Activated CD8-positive, alpha-beta memory T cell treated with anti-CD3 and anti-CD28 coated beads, Interleukin-2, amount 50 U/mL, for 24 hours (primary cell): ENCODE measurements at regions not wholly inside any gene's neighbourhood (a gene's known extent, or its start where the extent isn't known, plus 50 kb on each side); places are given as distances from the start of the nearest gene placed in this dataset.

Experiments
- DNase-seq: peaks from one replicate; pipeline ENCODE4 v3.0.0-alpha.2; 2020; ENCODE audit errors: extremely low read depth

DNA sequence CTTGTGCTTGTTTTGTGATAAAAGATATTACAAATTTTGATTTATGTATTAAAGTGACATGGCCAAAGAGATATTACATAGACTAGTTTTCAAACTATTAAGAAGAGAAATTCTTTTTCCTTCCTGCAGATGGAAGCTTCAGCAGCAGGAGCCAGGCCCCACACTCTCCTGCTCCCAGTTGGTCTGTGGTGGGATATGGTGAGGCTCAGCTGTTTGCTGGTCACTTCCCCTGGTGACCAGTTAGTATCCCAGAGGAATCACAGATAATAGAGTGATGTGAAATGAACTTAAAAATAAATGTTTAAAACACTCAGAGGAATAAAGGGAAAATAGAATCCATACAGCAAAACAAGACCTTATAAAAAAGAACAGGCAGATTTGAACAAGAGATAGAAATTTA, 154.7 kb downstream of the KTN1 start:
- no peak for DNase-seq

- no peak for DNase-seq
Observed at GRCh38 chr14:55739967-55740648, 160.1 kb downstream of the KTN1 start.

DNA sequence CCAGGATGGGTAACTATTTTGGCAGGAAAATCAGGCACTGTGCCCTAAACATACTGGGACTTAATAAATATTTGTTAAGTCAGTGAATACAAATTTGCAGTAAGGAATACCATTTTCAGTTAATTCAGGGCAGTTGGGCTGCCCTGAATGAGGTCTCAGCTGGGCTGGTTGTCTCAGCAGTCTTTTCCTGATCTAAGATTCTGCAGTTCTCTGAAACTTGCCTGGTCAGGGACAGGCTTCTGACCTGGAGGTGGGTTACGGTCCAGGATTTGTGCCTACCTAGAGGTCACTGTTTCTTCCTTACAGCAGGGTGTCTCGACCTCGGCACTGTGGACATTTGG, 160.6 kb downstream of the KTN1 start:
- DNase-seq, result no peak

GRCh38 chr14:55741240-55741639, 161.2 kb downstream of the KTN1 start:
- no peak for DNase-seq

DNA sequence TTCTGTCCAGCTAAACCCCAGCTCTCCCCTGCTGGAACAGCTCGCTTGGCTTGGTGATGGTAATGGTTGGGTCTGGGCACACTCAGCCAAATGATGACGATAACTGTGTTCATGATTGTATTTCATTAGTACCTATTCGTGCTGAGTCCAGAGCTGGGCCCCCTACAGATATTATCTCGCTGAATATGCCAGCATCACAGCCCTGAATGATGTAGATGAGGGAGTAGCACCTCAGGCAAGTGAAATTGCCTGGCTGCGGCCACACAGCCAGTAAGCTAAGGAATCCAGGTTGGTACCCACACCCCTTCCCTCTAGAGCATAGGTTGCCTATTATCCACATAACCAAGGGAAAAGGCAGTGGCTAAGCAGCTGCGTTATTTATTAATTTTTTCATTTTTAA, 163.5 kb downstream of the KTN1 start:
- no peak for DNase-seq

- no peak for DNase-seq
Observed at GRCh38 chr14:55744321-55744720, 164.3 kb downstream of the KTN1 start.

DNA sequence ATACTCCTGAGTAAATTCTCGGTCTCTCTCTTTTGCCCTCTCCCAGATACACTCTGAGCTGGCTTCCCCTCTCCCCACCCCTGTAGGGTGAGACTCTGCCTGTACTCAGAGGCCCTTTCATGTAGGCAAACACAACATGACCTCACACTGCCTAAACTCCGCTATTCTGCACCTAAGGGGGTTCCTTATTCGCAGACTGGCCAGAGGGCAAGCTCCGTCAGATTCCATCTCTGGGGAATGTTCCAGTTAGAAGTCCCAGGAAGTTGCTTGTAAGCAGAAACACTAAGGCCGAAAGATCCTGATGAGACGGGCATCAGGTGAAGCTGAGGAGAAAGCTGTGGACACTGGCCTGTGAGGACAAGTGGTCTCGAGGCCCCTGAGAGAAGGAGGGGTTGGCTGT, 165.9 kb downstream of the KTN1 start:
- DNase-seq, result no peak

DNA sequence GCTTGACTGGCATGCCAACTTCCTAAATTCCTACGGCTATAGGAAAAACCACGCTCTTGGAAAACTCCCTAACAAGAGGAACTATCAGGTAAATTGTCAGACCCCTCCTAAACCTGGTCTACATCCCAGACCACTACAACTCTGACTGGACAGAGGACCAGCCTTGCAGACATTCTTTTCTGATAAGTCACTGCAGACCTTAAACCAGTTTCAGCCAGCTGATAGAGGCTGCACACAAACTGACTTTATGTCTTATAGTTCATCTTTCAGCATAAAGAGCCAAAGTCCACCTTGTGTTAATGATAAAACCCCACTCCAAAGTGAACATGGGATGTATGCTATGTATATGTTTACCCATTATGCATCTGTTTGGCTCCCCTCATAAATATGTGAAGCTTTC, 166.6 kb downstream of the KTN1 start:
- DNase-seq, result no peak

- no peak for DNase-seq
Observed at GRCh38 chr14:55747186-55747585, 167.2 kb downstream of the KTN1 start.

DNA sequence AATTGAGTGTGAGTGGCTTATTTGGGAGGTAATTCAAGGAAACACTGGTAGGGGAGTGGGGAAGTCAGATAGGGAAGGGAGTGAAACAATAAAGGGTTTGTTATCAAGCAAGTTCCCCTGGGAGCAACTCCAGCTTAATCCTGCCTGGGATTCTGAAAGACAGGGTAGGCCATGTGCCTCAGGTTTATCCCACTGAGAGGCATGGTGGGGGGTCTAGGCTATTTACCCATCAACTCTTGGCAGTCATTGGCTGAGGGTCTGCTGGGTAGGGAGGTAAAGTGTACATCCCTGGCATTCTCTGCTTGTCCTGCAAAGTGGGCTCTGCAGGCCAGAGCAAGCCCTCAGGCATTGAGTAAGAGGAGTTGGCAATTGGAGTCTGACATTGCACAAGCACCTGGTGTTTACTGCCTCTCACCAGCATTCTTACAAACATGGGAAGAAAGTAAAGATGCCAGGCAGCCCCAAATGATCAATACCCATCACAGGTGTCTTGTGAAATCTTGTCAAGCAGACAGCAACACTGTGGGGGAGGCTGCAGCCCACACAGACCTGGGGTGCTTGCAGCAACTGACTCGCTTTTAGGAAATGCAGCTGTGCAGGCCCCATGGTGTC, 169.3 kb downstream of the KTN1 start:
- no peak for DNase-seq

DNA sequence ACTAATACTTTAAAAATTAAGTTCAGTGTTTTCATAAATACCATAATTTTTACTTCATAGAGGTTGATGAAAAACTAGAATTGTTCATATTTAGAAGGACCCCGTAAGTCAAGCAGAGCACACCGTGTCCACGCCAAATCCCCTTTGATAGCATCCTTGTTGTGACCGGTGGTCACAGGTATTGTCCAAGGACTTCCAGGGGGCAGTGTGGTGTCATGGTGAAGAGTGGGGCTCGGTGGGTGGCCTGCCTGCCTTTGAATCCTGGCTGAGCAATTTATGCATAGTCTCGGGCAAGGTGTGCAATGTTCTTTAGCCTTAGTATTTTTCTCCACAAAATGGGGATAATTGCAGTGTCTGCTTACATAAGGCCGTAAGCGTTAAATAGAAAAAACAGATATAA, 169.9 kb downstream of the KTN1 start:
- no peak for DNase-seq

DNA sequence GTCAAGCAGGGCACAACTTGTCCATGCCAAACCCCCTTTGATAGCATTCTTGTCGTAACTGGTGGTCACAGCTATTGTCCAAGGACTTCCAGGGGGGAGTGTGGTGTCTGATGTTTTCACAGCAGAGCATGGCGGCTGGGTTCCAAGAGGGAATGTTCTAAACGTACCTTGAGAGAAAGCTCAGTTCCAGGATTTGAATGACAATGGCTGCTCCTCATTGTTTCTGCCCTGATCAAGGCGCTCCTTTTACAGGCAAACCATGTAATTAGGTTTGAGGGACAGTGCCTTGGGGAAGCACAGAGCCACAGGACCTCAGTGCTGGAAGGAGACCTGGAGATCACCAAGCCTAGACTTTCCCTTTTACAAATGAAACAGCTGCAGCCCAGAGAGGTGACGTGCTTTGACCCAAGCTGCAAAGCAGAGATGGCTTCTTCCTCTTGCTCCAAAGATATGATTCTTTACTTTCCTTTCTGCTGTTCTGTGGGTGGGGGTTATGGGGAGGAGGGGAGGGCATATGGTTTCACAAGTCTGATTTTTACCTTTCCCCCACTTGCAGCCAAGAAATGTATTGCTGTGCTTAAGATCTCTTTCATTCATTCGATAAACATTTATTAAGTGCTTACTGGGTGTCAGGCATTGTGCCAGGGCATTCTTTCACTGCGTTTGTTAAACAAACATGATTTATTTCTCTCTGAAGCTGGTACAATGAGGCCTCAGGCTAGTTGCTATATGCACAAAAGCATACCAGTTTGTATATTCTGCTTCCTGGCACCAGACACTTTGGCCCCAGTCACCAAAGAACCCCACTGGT, 172.8 kb downstream of the KTN1 start:
- DNase-seq, result no peak

- DNase-seq, result no peak
Observed at GRCh38 chr14:55754471-55754870, 174.5 kb downstream of the KTN1 start.

GRCh38 chr14:55754871-55755270, 174.9 kb downstream of the KTN1 start:
- DNase-seq, result no peak

- DNase-seq, result no peak
Observed at GRCh38 chr14:55756078-55756477, 176.1 kb downstream of the KTN1 start.

DNA sequence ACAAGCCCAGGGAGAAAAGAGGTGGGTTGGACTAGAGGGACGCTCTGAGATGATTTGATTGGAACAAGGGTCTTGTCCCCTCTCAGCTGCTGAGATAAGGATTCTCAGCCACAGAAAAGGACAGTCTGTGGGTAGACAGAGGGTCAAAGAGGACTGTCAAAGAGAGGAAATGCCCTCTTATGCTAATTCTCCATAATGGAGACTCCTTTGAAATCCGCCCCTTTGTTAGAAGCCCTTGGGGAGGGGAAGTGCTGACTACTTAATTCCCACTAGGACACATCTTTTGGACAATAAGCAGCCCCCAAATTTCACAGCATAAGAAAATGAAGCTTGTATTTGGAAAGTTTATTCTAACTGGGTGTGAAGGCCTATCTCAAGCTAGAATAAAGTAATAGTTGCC, 176.6 kb downstream of the KTN1 start:
- DNase-seq, result no peak

- DNase-seq, result no peak
Observed at GRCh38 chr14:55758796-55759195, 178.8 kb downstream of the KTN1 start.

GRCh38 chr14:55760789-55761566, 181.0 kb downstream of the KTN1 start:
- DNase-seq, result no peak

GRCh38 chr14:55761651-55762050, 181.6 kb downstream of the KTN1 start:
- DNase-seq, result no peak

GRCh38 chr14:55762595-55763232, 182.7 kb downstream of the KTN1 start:
- no peak for DNase-seq

- DNase-seq, result no peak
Observed at GRCh38 chr14:55764784-55765183, 184.8 kb downstream of the KTN1 start.

DNA sequence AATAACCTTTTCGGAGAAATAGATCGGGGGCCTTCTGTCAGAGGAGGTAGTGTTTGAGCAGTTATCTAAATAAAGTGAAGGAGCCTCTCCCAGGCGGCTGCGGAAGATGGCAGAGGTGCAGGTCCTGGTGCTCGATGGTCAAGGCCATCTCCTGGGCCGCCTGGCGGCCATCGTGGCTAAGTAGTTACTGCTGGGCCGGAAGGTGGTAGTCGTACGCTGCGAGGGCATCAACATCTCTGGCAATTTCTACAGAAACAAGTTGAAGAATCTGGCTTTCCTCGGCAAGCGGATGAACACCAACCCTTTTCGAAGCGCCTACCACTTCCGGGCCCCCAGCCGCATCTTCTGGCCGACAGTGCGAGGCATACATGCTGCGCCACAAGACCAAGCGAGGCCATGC, 186.1 kb downstream of the KTN1 start:
- no peak for DNase-seq
